ENCODE measurements at regions not wholly inside any gene's neighbourhood (a gene's known extent, or its start where the extent isn't known, plus 50 kb on each side); places are given as distances from the start of the nearest gene placed in this dataset.

DNA sequence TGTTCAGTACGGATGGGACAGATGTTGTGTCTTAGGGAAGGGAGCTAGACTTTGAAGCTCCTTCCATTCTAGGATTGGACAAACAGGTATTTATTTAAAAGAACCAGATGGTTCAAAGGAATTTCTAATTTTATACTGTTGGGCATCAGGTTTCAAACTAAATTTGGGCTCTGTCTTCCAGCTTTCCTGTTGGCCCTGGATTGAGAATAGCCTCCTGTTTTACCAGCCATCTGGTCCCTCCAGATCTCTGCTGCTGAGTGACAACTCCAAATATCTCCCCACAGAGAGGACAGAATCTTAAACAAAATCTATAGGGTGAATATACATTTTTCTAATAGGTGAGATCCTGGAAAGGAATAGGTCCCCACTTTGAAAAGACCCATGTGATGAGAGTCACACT is 52.5 kb upstream of the CNIH3 start:
- H2AK5ac ChIP-seq (ENCODE audit: low read depth, low read length): no peak overlapping the region
- no peaks in the 10 kb centered on the region for H3K4me1 ChIP-seq (replicated peaks in 1 of 4; ENCODE audit: control insufficient read depth in 3 of 4, insufficient read depth in 4 of 4, low read length in 3 of 4)
- no peak overlapping the region for H3K56ac ChIP-seq (replicated peaks; ENCODE audit: insufficient read length, low read depth, low read length)
- ChIA-PET POLR2A (ENCODE audit: partially characterized antibody) (no interaction called here), CTCF (ENCODE audit: partially characterized antibody) (interaction anchor here (1.0 kb wide), 1 partner anchor 10 kb away, joined by 3 read pairs; no protein-coding TSS in a partner anchor)
- H3K79me2 ChIP-seq (ENCODE audit: control insufficient read depth in 1 of 2, insufficient read depth in 2 of 2, low read length in 2 of 2): no peaks in the 10 kb centered on the region
- H2BK12ac ChIP-seq (ENCODE audit: low read depth, low read length): no peak overlapping the region
- no peak overlapping the region for H3K9ac ChIP-seq (replicated peaks in 1 of 4; ENCODE audit: extremely low read depth in 1 of 4, low read depth in 3 of 4, low read length in 3 of 4)
- no peak overlapping the region for H2BK20ac ChIP-seq (ENCODE audit: low read length)
- no peaks in the 10 kb centered on the region for H3K36me3 ChIP-seq (ENCODE audit: control insufficient read depth in 2 of 4, insufficient read depth in 4 of 4, low read length in 3 of 4)
- DNase-seq (ENCODE audit: low read depth in 1 of 2, low spot score in 2 of 2): no peak
- no peak overlapping the region for H2BK5ac ChIP-seq (ENCODE audit: low read depth, low read length)
- no peaks in the 10 kb centered on the region for H3K79me1 ChIP-seq (ENCODE audit: low read depth, low read length)
- no peak overlapping the region for H3K4ac ChIP-seq (replicated peaks; ENCODE audit: insufficient read length, low read depth, low read length)
- no peaks in the 10 kb centered on the region for H4K20me1 ChIP-seq (replicated peaks in 1 of 2; ENCODE audit: control insufficient read depth in 1 of 2, insufficient read depth in 2 of 2, low read length in 2 of 2)
- no peak overlapping the region for H3K23ac ChIP-seq (ENCODE audit: insufficient read length)
- TF ChIP-seq BCL11A (IDR thresholded peaks at IDR 0.05; ENCODE audit: low read depth in 2 of 2, low read length in 2 of 2) (no peak), ASH2L (IDR thresholded peaks at IDR 0.05; ENCODE audit: low read length) (no peak)
- H4K8ac ChIP-seq (ENCODE audit: extremely low read depth, insufficient read depth, low read length): no peak overlapping the region
- no peak overlapping the region for H4K5ac ChIP-seq (ENCODE audit: insufficient read length, low read depth, low read length)
- H2AFZ ChIP-seq (ENCODE audit: low read length): no peak overlapping the region
- H3K4me3 ChIP-seq (ENCODE audit: extremely low read depth in 1 of 4, insufficient read depth in 2 of 4, low read depth in 3 of 4, low read length in 4 of 4): no peak overlapping the region
- WGBS, 2 experiments (ENCODE audit: extremely low coverage in 1 of 2, insufficient coverage in 1 of 2, insufficient read length in 1 of 2, insufficient replicate concordance in 2 of 2, low coverage in 1 of 2, low lambda C conversion rate in 2 of 2, missing lambda C conversion rate in 1 of 2): 88% methylated on average over 1 of the region's 1 CpG; no CpG with 5 or more reads in 1 of the 2 experiments
- H2BK120ac ChIP-seq (replicated peaks; ENCODE audit: low read depth, low read length): no peak overlapping the region
- no peak overlapping the region for H2BK15ac ChIP-seq (ENCODE audit: low read length)
- H3K14ac ChIP-seq (ENCODE audit: insufficient read length): no peak overlapping the region
- H4K91ac ChIP-seq (replicated peaks; ENCODE audit: insufficient read length, low read length): no peak overlapping the region
- no peak overlapping the region for H3K27ac ChIP-seq (ENCODE audit: low read depth, low read length)
- 0 out of 7 replicates have a peak, but pooled peaks cover 0 to 2% (median 0%) of the 10 kb centered on the region in 4 experiments for H3K27me3 ChIP-seq (replicated peaks in 1 of 4; ENCODE audit: control insufficient read depth in 3 of 4, extremely low read depth in 1 of 4, insufficient read depth in 3 of 4, low read length in 3 of 4)
- no peak for FAIRE-seq
- peaks cover 12 to 15% of the 10 kb centered on the region in 2 experiments for H3K9me3 ChIP-seq (ENCODE audit: insufficient read depth in 2 of 2, low read depth in 1 of 2, low read length in 1 of 2)
- peaks cover 3% of the 10 kb centered on the region; the same call in 1 of the 2 replicates for H3K23me2 ChIP-seq (ENCODE audit: low read depth, low read length)
- no peak overlapping the region for H3K18ac ChIP-seq (ENCODE audit: extremely low read depth, low read length)
- no peak overlapping the region for H3K4me2 ChIP-seq (ENCODE audit: insufficient read depth in 1 of 2, low read depth in 2 of 2, low read length in 2 of 2)

Measured in H1 (cell line).